ENCODE measurements at regions not wholly inside any gene's neighbourhood (a gene's known extent, or its start where the extent isn't known, plus 50 kb on each side); places are given as distances from the start of the nearest gene placed in this dataset.

- Histone ChIP-seq H4K20me1 (ENCODE audit: insufficient read depth) (no peaks in the 10 kb centered on the region), H3F3A (ENCODE audit: insufficient read depth, low read length, poor library complexity, severe bottlenecking) (no peaks in the 10 kb centered on the region), H3K4me3 (ENCODE audit: low read length) (no peak overlapping the region), H3K27me3 (ENCODE audit: insufficient read depth, low read depth, low read length) (no peaks in the 10 kb centered on the region), H3K27ac (ENCODE audit: low read length) (no peak overlapping the region), H3K36me3 (ENCODE audit: insufficient read depth, low read length) (no peaks in the 10 kb centered on the region), H2AFZ (ENCODE audit: low read depth, low read length) (no peak overlapping the region), H3K79me2 (replicated peaks; ENCODE audit: insufficient read depth, low read length) (no peaks in the 10 kb centered on the region), H3K4me2 (ENCODE audit: low read length) (no peak overlapping the region), H3K9me2 (ENCODE audit: insufficient read depth, low read length) (no peaks in the 10 kb centered on the region), H3K9ac (ENCODE audit: low read length) (no peak overlapping the region), H3K9me3 (ENCODE audit: low read length) (no peaks in the 10 kb centered on the region)
- TF ChIP-seq RAD21 (conservative IDR thresholded peaks at IDR 0.05) (no peak), CTCF (IDR thresholded peaks at IDR 0.05; ENCODE audit: poor library complexity, severe bottlenecking) (no peak), POLR2AphosphoS5 (IDR thresholded peaks at IDR 0.05) (no peak), MXI1 (conservative IDR thresholded peaks at IDR 0.05; ENCODE audit: poor library complexity, severe bottlenecking) (no peak), SMC3 (conservative IDR thresholded peaks at IDR 0.05; ENCODE audit: poor library complexity) (no peak), TAF1 (IDR thresholded peaks at IDR 0.05; ENCODE audit: low read depth) (no peak), EP300 (conservative IDR thresholded peaks at IDR 0.05; ENCODE audit: poor library complexity, severe bottlenecking) (no peak)
Observed at GRCh38 chr7:132666774-132667172, 90.5 kb upstream of the PLXNA4 start.

- TF ChIP-seq CTCF (IDR thresholded peaks at IDR 0.05; ENCODE audit: poor library complexity, severe bottlenecking) (no peak), RAD21 (conservative IDR thresholded peaks at IDR 0.05) (no peak), EP300 (conservative IDR thresholded peaks at IDR 0.05; ENCODE audit: poor library complexity, severe bottlenecking) (no peak)
- Histone ChIP-seq H3K9ac (ENCODE audit: low read length) (no peak overlapping the region), H3K79me2 (replicated peaks; ENCODE audit: insufficient read depth, low read length) (no peaks in the 10 kb centered on the region), H3K27ac (ENCODE audit: low read length) (no peak overlapping the region), H3K4me3 (ENCODE audit: low read length) (no peak overlapping the region), H4K20me1 (ENCODE audit: insufficient read depth) (no peaks in the 10 kb centered on the region), H3F3A (ENCODE audit: insufficient read depth, low read length, poor library complexity, severe bottlenecking) (no peaks in the 10 kb centered on the region), H3K27me3 (ENCODE audit: insufficient read depth, low read depth, low read length) (no peaks in the 10 kb centered on the region), H3K36me3 (ENCODE audit: insufficient read depth, low read length) (no peaks in the 10 kb centered on the region), H3K4me2 (ENCODE audit: low read length) (no peak overlapping the region), H2AFZ (ENCODE audit: low read depth, low read length) (no peak overlapping the region), H3K9me2 (ENCODE audit: insufficient read depth, low read length) (no peaks in the 10 kb centered on the region), H3K9me3 (ENCODE audit: low read length) (no peaks in the 10 kb centered on the region)
Observed at GRCh38 chr7:132666071-132666773, 90.0 kb upstream of the PLXNA4 start.

GRCh38 chr7:132656846-132657776 lies 80.8 kb upstream of the PLXNA4 start:
- Histone ChIP-seq H3K36me3 (ENCODE audit: insufficient read depth, low read length) (no peaks in the 10 kb centered on the region), H3K4me2 (ENCODE audit: low read length) (no peak overlapping the region), H2AFZ (ENCODE audit: low read depth, low read length) (no peak overlapping the region), H3K4me3 (ENCODE audit: low read length) (no peak overlapping the region), H3K79me2 (replicated peaks; ENCODE audit: insufficient read depth, low read length) (no peaks in the 10 kb centered on the region), H3K27ac (ENCODE audit: low read length) (no peak overlapping the region), H4K20me1 (ENCODE audit: insufficient read depth) (no peaks in the 10 kb centered on the region), H3F3A (ENCODE audit: insufficient read depth, low read length, poor library complexity, severe bottlenecking) (no peaks in the 10 kb centered on the region), H3K9me3 (ENCODE audit: low read length) (no peaks in the 10 kb centered on the region), H3K9me2 (ENCODE audit: insufficient read depth, low read length) (no peaks in the 10 kb centered on the region), H3K27me3 (ENCODE audit: insufficient read depth, low read depth, low read length) (no peaks in the 10 kb centered on the region), H3K9ac (ENCODE audit: low read length) (no peak overlapping the region)
- TF ChIP-seq REST (IDR thresholded peaks at IDR 0.05; ENCODE audit: borderline replicate concordance) (no peak), EZH2 (IDR thresholded peaks at IDR 0.05; ENCODE audit: borderline replicate concordance, insufficient read depth, low read length, poor library complexity, severe bottlenecking) (no peak), POLR2AphosphoS5 (IDR thresholded peaks at IDR 0.05) (no peak), RAD21 (conservative IDR thresholded peaks at IDR 0.05) (no peak), TAF1 (IDR thresholded peaks at IDR 0.05; ENCODE audit: low read depth) (no peak), EP300 (conservative IDR thresholded peaks at IDR 0.05; ENCODE audit: poor library complexity, severe bottlenecking) (no peak), CTCF (IDR thresholded peaks at IDR 0.05; ENCODE audit: poor library complexity, severe bottlenecking) (no peak), MXI1 (conservative IDR thresholded peaks at IDR 0.05; ENCODE audit: poor library complexity, severe bottlenecking) (no peak)

All from neural cell (in vitro differentiated cells).